ENCODE measurements at regions not wholly inside any gene's neighbourhood (a gene's known extent, or its start where the extent isn't known, plus 50 kb on each side); places are given as distances from the start of the nearest gene placed in this dataset.

GRCh38 chr5:61683926-61684325 is 351.9 kb downstream of the ZSWIM6 start:
- no peaks in the 10 kb centered on the region for H3K79me2 ChIP-seq (ENCODE audit: control insufficient read depth, insufficient read depth, low read length)
- peaks cover 13 to 16% of the 10 kb centered on the region in 2 experiments for H3K27me3 ChIP-seq (ENCODE audit: control insufficient read depth in 2 of 2, insufficient read depth in 2 of 2, low read length in 2 of 2)
- CTCF ChIA-PET, result no interaction called here
- no peak overlapping the region for H3K9ac ChIP-seq (replicated peaks; ENCODE audit: extremely low read depth, insufficient read depth, low read length)
- intact Hi-C loops (cut with micrococcal nuclease) (no loop called here), dilution Hi-C loops (cut with MboI; ENCODE audit: extremely low pct_ligation_motif_present, low sequenced_read_pairs) (no loop called here)
- no peaks in the 10 kb centered on the region for H3K9me3 ChIP-seq (replicated peaks; ENCODE audit: control insufficient read depth, insufficient read depth, low read length)
- no peak overlapping the region for H3K4me2 ChIP-seq (ENCODE audit: insufficient read depth, low read length)
- H2AFZ ChIP-seq (ENCODE audit: low read depth, low read length), result no peak overlapping the region
- POLR2A ChIA-PET, result no interaction called here
- H3K27ac ChIP-seq (ENCODE audit: insufficient read depth, low read depth, low read length), result no peak overlapping the region
- no peaks in the 10 kb centered on the region for H3K4me1 ChIP-seq (ENCODE audit: control insufficient read depth, extremely low read depth, insufficient read depth, low read length)
- DNase-seq (ENCODE audit: low read depth, low spot score) (no peak), FAIRE-seq (no peak)
- no peaks in the 10 kb centered on the region for H4K20me1 ChIP-seq (replicated peaks; ENCODE audit: control insufficient read depth, extremely low read depth, insufficient read depth, low read length)
- BruUV-seq (replicated peaks), result no TSS peak
- no peak overlapping the region for H3K4me3 ChIP-seq (replicated peaks in 1 of 3; ENCODE audit: insufficient read depth in 1 of 3, low read depth in 1 of 3, low read length in 3 of 3)
- no peaks in the 10 kb centered on the region for H3K36me3 ChIP-seq (ENCODE audit: control insufficient read depth in 2 of 2, extremely low read depth in 1 of 2, insufficient read depth in 2 of 2, low read length in 2 of 2)
- no peak for TF ChIP-seq JUN (IDR thresholded peaks at IDR 0.05; ENCODE audit: borderline replicate concordance, insufficient read depth, insufficient read length, low read depth)
- no peak for TF ChIP-seq EZH2 (IDR thresholded peaks at IDR 0.05; ENCODE audit: borderline replicate concordance, low read depth, low read length, severe bottlenecking)
- TF ChIP-seq POLR2A (IDR thresholded peaks at IDR 0.05; ENCODE audit: low read depth, low read length), result no peak
- no peak for TF ChIP-seq POLR2AphosphoS5 (IDR thresholded peaks at IDR 0.05; ENCODE audit: insufficient read depth, low read depth, low read length)
- TF ChIP-seq FOS (IDR thresholded peaks at IDR 0.05; ENCODE audit: borderline replicate concordance, insufficient read depth, low read length), result no peak
- TF ChIP-seq, protein P1, sequence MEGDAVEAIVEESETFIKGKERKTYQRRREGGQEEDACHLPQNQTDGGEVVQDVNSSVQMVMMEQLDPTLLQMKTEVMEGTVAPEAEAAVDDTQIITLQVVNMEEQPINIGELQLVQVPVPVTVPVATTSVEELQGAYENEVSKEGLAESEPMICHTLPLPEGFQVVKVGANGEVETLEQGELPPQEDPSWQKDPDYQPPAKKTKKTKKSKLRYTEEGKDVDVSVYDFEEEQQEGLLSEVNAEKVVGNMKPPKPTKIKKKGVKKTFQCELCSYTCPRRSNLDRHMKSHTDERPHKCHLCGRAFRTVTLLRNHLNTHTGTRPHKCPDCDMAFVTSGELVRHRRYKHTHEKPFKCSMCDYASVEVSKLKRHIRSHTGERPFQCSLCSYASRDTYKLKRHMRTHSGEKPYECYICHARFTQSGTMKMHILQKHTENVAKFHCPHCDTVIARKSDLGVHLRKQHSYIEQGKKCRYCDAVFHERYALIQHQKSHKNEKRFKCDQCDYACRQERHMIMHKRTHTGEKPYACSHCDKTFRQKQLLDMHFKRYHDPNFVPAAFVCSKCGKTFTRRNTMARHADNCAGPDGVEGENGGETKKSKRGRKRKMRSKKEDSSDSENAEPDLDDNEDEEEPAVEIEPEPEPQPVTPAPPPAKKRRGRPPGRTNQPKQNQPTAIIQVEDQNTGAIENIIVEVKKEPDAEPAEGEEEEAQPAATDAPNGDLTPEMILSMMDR (IDR thresholded peaks at IDR 0.05; ENCODE audit: extremely low read depth in 1 of 2, insufficient read depth in 1 of 2, low read depth in 1 of 2, low read length in 2 of 2), result no peak
- TF ChIP-seq MAX (IDR thresholded peaks at IDR 0.05; ENCODE audit: insufficient read depth, insufficient read length), result no peak
- TF ChIP-seq MYC (IDR thresholded peaks at IDR 0.05; ENCODE audit: low read depth, low read length), result no peak
- no peak for TF ChIP-seq GATA2 (IDR thresholded peaks at IDR 0.05; ENCODE audit: insufficient read depth, insufficient read length, low read depth, low read length)
- no peaks in the 10 kb centered on the region for H3K9me1 ChIP-seq (replicated peaks; ENCODE audit: control insufficient read depth, extremely low read depth, insufficient read depth, low read length)
